HG02571 (cell line): ENCODE measurements at regions not wholly inside any gene's neighbourhood (a gene's known extent, or its start where the extent isn't known, plus 50 kb on each side); places are given as distances from the start of the nearest gene placed in this dataset.
"Not testable (repeated sequence)": the region's sequence is repeated elsewhere in the genome, so short reads cannot be mapped to it uniquely, and the experiment has no call there.

Experiments
- ATAC-seq: cut with Tn5 transposase; IDR thresholded peaks from one replicate; pipeline ENCODE4 v1.9.1; 2021; ENCODE audit warnings: mild to moderate bottlenecking, moderate library complexity; ENCODE audit not compliant: unreplicated experiment

- not testable (repeated sequence) for ATAC-seq
These were observed 66.1 kb upstream of the ZSCAN2 start for GRCh38 chr15:84534561-84535235.

DNA sequence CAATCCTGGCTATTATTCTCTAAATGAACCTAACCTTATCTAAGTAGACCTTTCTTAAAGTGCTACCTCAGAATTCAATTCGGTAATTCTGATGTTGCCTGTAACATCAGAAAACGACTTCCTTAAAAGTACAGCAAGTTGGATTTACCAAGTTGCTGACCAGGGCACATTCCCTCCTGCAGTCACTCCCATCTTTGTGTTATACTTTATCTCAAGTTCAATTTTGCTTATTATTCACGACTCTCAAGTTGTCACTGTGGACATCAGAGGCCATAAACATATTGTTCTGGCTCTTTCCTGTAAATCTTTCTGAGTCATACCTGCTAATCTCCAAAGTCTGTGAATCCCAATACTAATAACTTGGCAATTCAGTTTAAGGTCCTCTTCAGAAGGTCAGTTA lies 64.6 kb upstream of the ZSCAN2 start:
- not testable (repeated sequence) for ATAC-seq

DNA sequence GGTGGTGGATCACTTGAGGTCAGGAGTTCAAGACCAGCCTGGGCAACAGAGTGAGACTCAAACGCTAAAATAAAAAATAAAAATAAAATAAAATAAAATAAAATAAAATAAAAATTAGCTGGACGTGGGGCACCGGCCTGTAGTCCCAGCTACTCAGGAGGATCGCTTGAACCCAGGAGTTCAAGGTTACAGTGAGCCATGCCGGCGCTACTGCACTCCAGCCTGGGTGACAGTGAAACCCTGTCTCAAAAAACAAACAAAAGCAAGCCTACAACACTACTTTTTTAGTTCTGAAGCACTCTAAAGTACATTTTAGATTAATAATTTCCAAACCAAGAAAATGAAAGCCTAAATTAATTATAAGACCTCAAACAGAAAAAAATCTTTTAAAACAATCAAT lies 56.2 kb upstream of the ZSCAN2 start:
- ATAC-seq: not testable (repeated sequence)

DNA sequence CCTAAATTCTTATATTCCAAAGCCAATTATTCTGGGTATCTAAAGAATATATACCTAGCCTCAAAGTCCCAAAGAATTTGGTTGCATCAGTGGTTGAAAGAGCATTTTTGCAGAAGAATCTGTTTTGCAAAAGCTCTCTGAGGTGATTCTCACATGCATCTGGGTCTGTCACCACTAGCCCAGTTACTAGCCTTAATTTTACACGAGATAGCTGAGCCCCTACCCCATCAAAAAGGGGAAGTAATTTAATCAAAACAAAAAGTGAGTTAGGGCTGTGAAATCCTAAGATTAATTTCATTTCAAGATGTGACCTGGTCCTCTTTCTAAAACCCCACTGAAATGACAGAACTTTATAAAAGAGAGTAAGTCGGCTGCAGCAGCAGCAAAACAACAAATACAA lies 53.7 kb upstream of the ZSCAN2 start:
- not testable (repeated sequence) for ATAC-seq

DNA sequence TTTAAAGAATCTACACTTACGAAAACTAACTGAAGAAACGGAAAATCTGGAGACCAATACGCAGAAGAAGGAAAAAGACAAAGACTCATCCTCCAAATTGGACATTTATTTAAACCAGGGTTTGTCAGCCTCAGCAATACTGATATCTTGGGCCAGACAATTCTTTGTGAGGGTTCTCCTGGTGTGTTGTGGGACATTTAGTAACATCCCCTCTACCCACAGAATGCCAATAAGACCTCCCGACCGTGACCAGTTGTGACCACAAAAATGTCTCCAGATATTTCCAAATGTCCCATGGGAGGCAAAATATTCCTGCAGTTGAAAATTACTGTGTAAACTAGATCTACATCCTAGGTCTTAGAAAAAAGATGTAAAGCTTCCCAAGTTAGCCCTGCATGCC lies 50.3 kb upstream of the ZSCAN2 start:
- ATAC-seq: not testable (repeated sequence)
